ENCODE measurements at regions not wholly inside any gene's neighbourhood (a gene's known extent, or its start where the extent isn't known, plus 50 kb on each side); places are given as distances from the start of the nearest gene placed in this dataset.

- no peak overlapping the region for H3K27ac ChIP-seq
- no peaks in the 10 kb centered on the region for H3K9me3 ChIP-seq
- ATAC-seq (ENCODE audit: low FRiP score in 2 of 2), result no peak
- no peaks in the 10 kb centered on the region for H3K36me3 ChIP-seq
- TF ChIP-seq POLR2AphosphoS5 (IDR thresholded peaks at IDR 0.05) (no peak), EP300 (IDR thresholded peaks at IDR 0.05) (no peak), POLR2A (IDR thresholded peaks at IDR 0.05) (no peak)
- TF ChIP-seq, protein P1, sequence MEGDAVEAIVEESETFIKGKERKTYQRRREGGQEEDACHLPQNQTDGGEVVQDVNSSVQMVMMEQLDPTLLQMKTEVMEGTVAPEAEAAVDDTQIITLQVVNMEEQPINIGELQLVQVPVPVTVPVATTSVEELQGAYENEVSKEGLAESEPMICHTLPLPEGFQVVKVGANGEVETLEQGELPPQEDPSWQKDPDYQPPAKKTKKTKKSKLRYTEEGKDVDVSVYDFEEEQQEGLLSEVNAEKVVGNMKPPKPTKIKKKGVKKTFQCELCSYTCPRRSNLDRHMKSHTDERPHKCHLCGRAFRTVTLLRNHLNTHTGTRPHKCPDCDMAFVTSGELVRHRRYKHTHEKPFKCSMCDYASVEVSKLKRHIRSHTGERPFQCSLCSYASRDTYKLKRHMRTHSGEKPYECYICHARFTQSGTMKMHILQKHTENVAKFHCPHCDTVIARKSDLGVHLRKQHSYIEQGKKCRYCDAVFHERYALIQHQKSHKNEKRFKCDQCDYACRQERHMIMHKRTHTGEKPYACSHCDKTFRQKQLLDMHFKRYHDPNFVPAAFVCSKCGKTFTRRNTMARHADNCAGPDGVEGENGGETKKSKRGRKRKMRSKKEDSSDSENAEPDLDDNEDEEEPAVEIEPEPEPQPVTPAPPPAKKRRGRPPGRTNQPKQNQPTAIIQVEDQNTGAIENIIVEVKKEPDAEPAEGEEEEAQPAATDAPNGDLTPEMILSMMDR (IDR thresholded peaks at IDR 0.05), result no peak
- no peaks in the 10 kb centered on the region for H3K4me1 ChIP-seq
- no peak for DNase-seq
- WGBS, 2 donors, result 88 to 89% methylated on average over 1 of the region's 1 CpG
- H3K27me3 ChIP-seq, result no peaks in the 10 kb centered on the region
- no peak overlapping the region for H3K4me3 ChIP-seq
Measured at GRCh38 chr2:39949131-39949530, 170.1 kb upstream of the THUMPD2 start.

DNA sequence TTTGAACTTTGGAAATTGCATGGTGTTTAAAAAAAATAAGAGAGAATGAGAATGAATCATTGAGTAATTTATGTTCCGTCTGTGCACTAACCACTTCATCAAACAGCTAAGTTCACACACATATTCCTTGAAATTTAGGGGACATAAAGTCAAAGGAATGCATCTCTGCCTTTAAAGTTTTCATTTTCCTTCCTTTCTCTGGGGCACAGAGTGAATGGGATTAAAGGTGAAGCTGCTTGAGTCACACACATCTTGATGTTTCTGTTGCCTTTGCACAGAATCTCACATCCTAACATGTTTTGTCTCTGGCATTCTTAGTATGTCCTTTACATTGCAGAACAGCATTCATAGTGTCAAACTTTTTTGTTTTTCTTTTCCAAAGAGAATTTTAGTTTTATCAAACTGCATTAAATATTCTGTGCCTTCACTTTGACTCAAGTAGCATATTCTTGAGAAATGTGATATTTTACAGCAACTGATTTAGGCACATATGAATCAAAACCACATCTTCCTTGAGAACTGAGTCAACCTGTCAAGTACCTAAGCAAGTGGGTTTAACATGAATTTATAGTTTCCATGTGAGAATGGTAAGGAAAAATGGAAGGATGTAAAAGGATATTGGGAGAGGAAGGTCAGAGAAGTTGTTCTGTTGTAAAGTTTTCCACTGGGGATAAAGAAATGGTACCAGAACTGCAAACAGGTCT is 169.1 kb upstream of the THUMPD2 start:
- Histone ChIP-seq H3K9me3 (no peaks in the 10 kb centered on the region), H3K4me3 (no peak overlapping the region), H3K27ac (no peak overlapping the region), H3K36me3 (no peaks in the 10 kb centered on the region), H3K4me1 (no peaks in the 10 kb centered on the region), H3K27me3 (no peaks in the 10 kb centered on the region)
- TF ChIP-seq POLR2AphosphoS5 (IDR thresholded peaks at IDR 0.05) (no peak), EP300 (IDR thresholded peaks at IDR 0.05) (no peak), POLR2A (IDR thresholded peaks at IDR 0.05) (no peak)
- TF ChIP-seq, protein P1 (IDR thresholded peaks at IDR 0.05), result no peak
- ATAC-seq (ENCODE audit: low FRiP score in 2 of 2) (no peak), DNase-seq (no peak)
- 69 to 79% methylated on average over 1 of the region's 1 CpG for WGBS, 2 donors

GRCh38 chr2:39947294-39948015 is 168.4 kb upstream of the THUMPD2 start:
- 94 to 100% methylated on average over 2 of the region's 2 CpGs for WGBS, 2 donors
- Histone ChIP-seq H3K36me3 (no peaks in the 10 kb centered on the region), H3K4me1 (no peaks in the 10 kb centered on the region), H3K27ac (no peak overlapping the region), H3K4me3 (no peak overlapping the region), H3K9me3 (no peaks in the 10 kb centered on the region), H3K27me3 (no peaks in the 10 kb centered on the region)
- DNase-seq, result no peak
- TF ChIP-seq EP300 (IDR thresholded peaks at IDR 0.05) (no peak), POLR2AphosphoS5 (IDR thresholded peaks at IDR 0.05) (no peak)
- TF ChIP-seq, protein P1 (IDR thresholded peaks at IDR 0.05), result no peak
- no peak for ATAC-seq (ENCODE audit: low FRiP score in 2 of 2)

- Histone ChIP-seq H3K9me3 (no peaks in the 10 kb centered on the region), H3K4me3 (no peak overlapping the region), H3K4me1 (no peaks in the 10 kb centered on the region), H3K27me3 (no peaks in the 10 kb centered on the region), H3K36me3 (no peaks in the 10 kb centered on the region), H3K27ac (no peak overlapping the region)
- ATAC-seq (ENCODE audit: low FRiP score in 2 of 2), result no peak
- TF ChIP-seq POLR2A (IDR thresholded peaks at IDR 0.05), result no peak
- TF ChIP-seq, protein P1 (IDR thresholded peaks at IDR 0.05), result no peak
- no peak for TF ChIP-seq EP300 (IDR thresholded peaks at IDR 0.05)
- TF ChIP-seq POLR2AphosphoS5 (IDR thresholded peaks at IDR 0.05), result no peak
- WGBS, 2 donors, result 27 to 31% methylated on average over 1 of the region's 1 CpG
- no peak for DNase-seq
Measured at GRCh38 chr2:39942950-39943349, 163.9 kb upstream of the THUMPD2 start.
